IPS-15b (cell line): ENCODE measurements at regions not wholly inside any gene's neighbourhood (a gene's known extent, or its start where the extent isn't known, plus 50 kb on each side); places are given as distances from the start of the nearest gene placed in this dataset.
"Not testable (repeated sequence)": the region's sequence is repeated elsewhere in the genome, so short reads cannot be mapped to it uniquely, and the experiment has no call there.

Source experiments
- H3K27me3 ChIP-seq: one replicate; pipeline ENCODE4 v1.6.1; 2013; ENCODE audit warnings: low read length; ENCODE audit not compliant: control insufficient read depth, insufficient read depth
- H3K36me3 ChIP-seq: one replicate; pipeline ENCODE4 v1.6.1; 2013; ENCODE audit warnings: low read length; ENCODE audit not compliant: control insufficient read depth, insufficient read depth
- H3K4me1 ChIP-seq: one replicate; pipeline ENCODE4 v1.6.1; 2013; ENCODE audit warnings: mild to moderate bottlenecking, low read length; ENCODE audit not compliant: control insufficient read depth, insufficient read depth
- H3K4me3 ChIP-seq: one replicate; pipeline ENCODE4 v1.5.1; 2013; ENCODE audit warnings: low read depth, low read length
- H3K9ac ChIP-seq: one replicate; pipeline ENCODE4 v1.6.1; 2013; ENCODE audit warnings: low read depth, mild to moderate bottlenecking, low read length
- H3K9me3 ChIP-seq: one replicate; pipeline ENCODE4 v1.6.1; 2013; ENCODE audit warnings: mild to moderate bottlenecking, low read length; ENCODE audit not compliant: control insufficient read depth, insufficient read depth

GRCh38 chr13:84697591-84697990, 815.3 kb upstream of the SLITRK1 start:
- not testable (repeated sequence) for H3K4me3 ChIP-seq, H3K27me3 ChIP-seq, H3K9ac ChIP-seq, H3K4me1 ChIP-seq, H3K9me3 ChIP-seq, H3K36me3 ChIP-seq

DNA sequence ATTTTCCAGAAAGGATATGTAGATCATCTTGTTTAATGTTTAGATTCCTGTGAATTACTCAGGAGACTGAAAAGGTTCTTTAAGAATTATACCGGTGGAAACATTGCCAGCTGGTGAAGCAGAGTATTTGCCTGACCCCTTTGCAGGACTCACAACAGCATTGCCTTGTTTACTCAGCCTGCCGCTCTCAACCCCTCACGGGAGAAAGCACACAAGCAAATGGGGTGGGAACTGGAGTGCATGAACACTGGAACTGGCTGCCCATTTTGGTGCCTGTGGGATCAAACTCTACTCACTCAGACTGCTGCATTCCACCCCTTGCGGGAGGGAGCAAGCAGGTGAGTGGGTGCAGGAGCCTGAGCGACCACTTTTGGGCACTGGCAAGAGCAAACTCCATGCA, 804.7 kb upstream of the SLITRK1 start:
- Histone ChIP-seq H3K4me3 (no peak overlapping the region), H3K9me3 (no peaks in the 10 kb centered on the region), H3K27me3 (no peaks in the 10 kb centered on the region), H3K9ac (no peak overlapping the region), H3K36me3 (no peaks in the 10 kb centered on the region), H3K4me1 (no peaks in the 10 kb centered on the region)

- Histone ChIP-seq H3K36me3 (no peaks in the 10 kb centered on the region), H3K27me3 (no peaks in the 10 kb centered on the region), H3K4me3 (no peak overlapping the region), H3K9me3 (no peaks in the 10 kb centered on the region), H3K4me1 (no peaks in the 10 kb centered on the region), H3K9ac (no peak overlapping the region)
These were observed 804.2 kb upstream of the SLITRK1 start for GRCh38 chr13:84686458-84686857.

GRCh38 chr13:84684804-84685203, 802.5 kb upstream of the SLITRK1 start:
- Histone ChIP-seq H3K9me3 (no peaks in the 10 kb centered on the region), H3K36me3 (no peaks in the 10 kb centered on the region), H3K27me3 (no peaks in the 10 kb centered on the region), H3K9ac (no peak overlapping the region), H3K4me3 (no peak overlapping the region), H3K4me1 (no peaks in the 10 kb centered on the region)

- Histone ChIP-seq H3K27me3 (no peaks in the 10 kb centered on the region), H3K9me3 (no peaks in the 10 kb centered on the region), H3K9ac (no peak overlapping the region), H3K4me1 (no peaks in the 10 kb centered on the region), H3K4me3 (no peak overlapping the region), H3K36me3 (no peaks in the 10 kb centered on the region)
These were observed 801.9 kb upstream of the SLITRK1 start for GRCh38 chr13:84684048-84684662.

- H3K9ac ChIP-seq: no peak overlapping the region
- H3K27me3 ChIP-seq: no peaks in the 10 kb centered on the region
- H3K4me1 ChIP-seq: no peaks in the 10 kb centered on the region
- no peaks in the 10 kb centered on the region for H3K36me3 ChIP-seq
- H3K9me3 ChIP-seq: no peaks in the 10 kb centered on the region
- no peak overlapping the region for H3K4me3 ChIP-seq
These were observed 801.2 kb upstream of the SLITRK1 start for GRCh38 chr13:84683448-84683847.

DNA sequence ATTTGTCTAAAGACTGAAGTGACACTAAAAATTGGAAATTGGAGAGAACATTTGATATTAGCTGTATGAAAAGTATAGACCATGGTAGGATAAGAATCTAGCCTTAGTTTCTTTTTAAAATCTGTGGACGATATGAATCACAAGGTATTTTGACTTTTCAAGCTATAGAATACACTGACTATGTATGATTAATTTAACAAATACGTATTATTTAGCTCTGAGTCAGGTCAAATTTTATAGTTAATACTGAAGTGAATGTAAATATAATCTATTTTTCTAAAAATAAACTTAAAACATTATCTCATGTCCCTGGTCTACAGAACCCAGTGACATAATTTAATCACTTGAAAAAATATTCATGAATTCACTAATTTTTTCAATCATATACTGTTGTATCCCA, 795.6 kb upstream of the SLITRK1 start:
- no peaks in the 10 kb centered on the region for H3K27me3 ChIP-seq
- H3K4me1 ChIP-seq: no peaks in the 10 kb centered on the region
- H3K4me3 ChIP-seq: no peak overlapping the region

GRCh38 chr13:84672616-84673015, 790.3 kb upstream of the SLITRK1 start:
- Histone ChIP-seq H3K9me3 (no peaks in the 10 kb centered on the region), H3K4me3 (no peak overlapping the region), H3K27me3 (no peaks in the 10 kb centered on the region), H3K4me1 (no peaks in the 10 kb centered on the region), H3K36me3 (no peaks in the 10 kb centered on the region), H3K9ac (no peak overlapping the region)

More for the DNA sequence above, 795.6 kb upstream of the SLITRK1 start:
- no peaks in the 10 kb centered on the region for H3K9me3 ChIP-seq
- H3K9ac ChIP-seq: no peak overlapping the region
- H3K36me3 ChIP-seq: no peaks in the 10 kb centered on the region

- no peaks in the 10 kb centered on the region for H3K9me3 ChIP-seq
- no peak overlapping the region for H3K4me3 ChIP-seq
- no peaks in the 10 kb centered on the region for H3K4me1 ChIP-seq
- no peak overlapping the region for H3K9ac ChIP-seq
- H3K27me3 ChIP-seq: no peaks in the 10 kb centered on the region
- H3K36me3 ChIP-seq: no peaks in the 10 kb centered on the region
These were observed 788.0 kb upstream of the SLITRK1 start for GRCh38 chr13:84670245-84670644.

GRCh38 chr13:84668637-84669036, 786.4 kb upstream of the SLITRK1 start:
- Histone ChIP-seq H3K4me1 (no peaks in the 10 kb centered on the region), H3K27me3 (no peaks in the 10 kb centered on the region), H3K9ac (no peak overlapping the region), H3K4me3 (no peak overlapping the region), H3K9me3 (no peaks in the 10 kb centered on the region), H3K36me3 (no peaks in the 10 kb centered on the region)

DNA sequence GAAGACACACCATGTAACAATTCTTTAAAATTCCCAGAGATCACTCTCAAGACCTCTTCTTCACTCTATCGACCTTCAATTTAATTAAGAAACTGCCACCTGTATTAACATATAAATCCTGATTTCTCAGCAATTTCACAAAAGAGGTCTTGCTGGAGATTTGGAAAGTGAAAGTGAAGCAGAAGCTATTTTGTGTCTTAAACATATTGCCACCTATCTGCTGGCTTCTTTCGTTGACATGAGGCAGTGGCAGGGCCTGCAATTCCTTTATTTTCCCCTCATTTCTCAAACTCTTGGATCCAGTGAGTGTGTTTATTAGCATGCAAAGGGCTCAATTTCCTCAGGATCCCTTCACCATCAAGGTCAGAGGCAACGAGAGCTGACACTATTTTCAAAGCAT, 780.2 kb upstream of the SLITRK1 start:
- H3K4me3 ChIP-seq: no peak overlapping the region

GRCh38 chr13:84661718-84662117, 779.4 kb upstream of the SLITRK1 start:
- Histone ChIP-seq H3K4me1 (peaks cover 7% of the 10 kb centered on the region), H3K27me3 (no peaks in the 10 kb centered on the region), H3K9me3 (no peaks in the 10 kb centered on the region), H3K4me3 (no peak overlapping the region), H3K9ac (no peak overlapping the region), H3K36me3 (no peaks in the 10 kb centered on the region)

More for the DNA sequence above, 780.2 kb upstream of the SLITRK1 start:
- H3K9ac ChIP-seq: no peak overlapping the region
- H3K4me1 ChIP-seq: peaks cover 7% of the 10 kb centered on the region
- H3K36me3 ChIP-seq: no peaks in the 10 kb centered on the region
- H3K27me3 ChIP-seq: no peaks in the 10 kb centered on the region
- H3K9me3 ChIP-seq: no peaks in the 10 kb centered on the region

DNA sequence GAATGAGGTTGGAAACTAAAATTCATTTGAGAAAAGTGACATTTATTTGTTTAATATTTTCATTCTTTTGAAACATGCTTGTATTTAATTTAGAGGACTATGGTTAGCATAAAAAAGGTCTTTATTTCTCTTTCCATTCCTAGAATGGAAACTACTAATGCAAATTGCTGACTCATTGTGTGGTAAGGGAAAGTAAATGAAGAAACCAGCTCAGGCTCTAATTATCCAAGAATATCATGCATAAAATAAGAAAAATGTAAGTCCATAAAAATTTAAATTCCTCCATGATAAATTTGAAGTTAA, 777.0 kb upstream of the SLITRK1 start:
- Histone ChIP-seq H3K4me1 (peaks cover 16% of the 10 kb centered on the region), H3K27me3 (no peaks in the 10 kb centered on the region), H3K9me3 (no peaks in the 10 kb centered on the region), H3K36me3 (no peaks in the 10 kb centered on the region), H3K4me3 (no peak overlapping the region), H3K9ac (no peak overlapping the region)
